Natural killer cell (primary cell): ENCODE measurements at regions not wholly inside any gene's neighbourhood (a gene's known extent, or its start where the extent isn't known, plus 50 kb on each side); places are given as distances from the start of the nearest gene placed in this dataset.

Experiments used
- ATAC-seq, 3 donors: fragments of 150-1000 bp in 2 of 3; fragments of 200-7000 bp in 1 of 3; cut with Tn5 transposase; 1 replicate in 1 of 3; 2 replicates in 2 of 3; pipeline ENCODE4 v1.10.0; 2021; ENCODE audit warnings: mild to moderate bottlenecking in 2 of 3, moderate library complexity in 2 of 3
- DNase-seq, 2 donors: peaks; one replicate each; pipeline versions ENCODE4 v3.0.0 to v3.0.0-alpha.2; 2013 to 2021; ENCODE audit warnings: mixed read lengths in 1 of 2
- H3K27ac ChIP-seq: one replicate; pipeline ENCODE4 v1.5.1; 2013; ENCODE audit warnings: mild to moderate bottlenecking, low read length
- H3K27me3 ChIP-seq: one replicate; pipeline ENCODE4 v1.6.1; 2013; ENCODE audit warnings: low read length; ENCODE audit not compliant: control insufficient read depth, insufficient read depth
- H3K36me3 ChIP-seq: one replicate; pipeline ENCODE4 v1.6.1; 2013; ENCODE audit warnings: low read length; ENCODE audit not compliant: control insufficient read depth, insufficient read depth
- H3K4me1 ChIP-seq: one replicate; pipeline ENCODE4 v1.6.1; 2013; ENCODE audit warnings: low read length; ENCODE audit not compliant: control insufficient read depth, insufficient read depth
- H3K4me3 ChIP-seq: one replicate; pipeline ENCODE4 v1.5.1; 2013; ENCODE audit warnings: low read length
- H3K9me3 ChIP-seq: one replicate; pipeline ENCODE4 v1.6.1; 2013; ENCODE audit warnings: low read length; ENCODE audit not compliant: control insufficient read depth, insufficient read depth
- H3K27ac Mint-ChIP-seq, 2 donors: one replicate each; pipeline ENCODE4 v1.8.0; 2022; ENCODE audit warnings: mild to moderate bottlenecking in 2 of 2, mixed read lengths in 2 of 2, moderate library complexity in 1 of 2
- H3K27me3 Mint-ChIP-seq, 2 donors: one replicate each; pipeline ENCODE4 v1.8.0; 2022; ENCODE audit warnings: low read depth in 2 of 2, mixed read lengths in 2 of 2
- H3K36me3 Mint-ChIP-seq: one replicate; pipeline ENCODE4 v1.8.0; 2022; ENCODE audit warnings: mixed read lengths
- H3K4me1 Mint-ChIP-seq, 2 donors: one replicate each; pipeline ENCODE4 v1.8.0; 2022; ENCODE audit warnings: mixed read lengths in 2 of 2
- H3K4me3 Mint-ChIP-seq: one replicate; pipeline ENCODE4 v1.8.0; 2022; ENCODE audit warnings: mild to moderate bottlenecking, moderate library complexity, mixed read lengths
- H3K9me3 Mint-ChIP-seq, 2 donors: one replicate each; pipeline ENCODE4 v1.8.0; 2022; ENCODE audit warnings: mixed read lengths in 2 of 2
- WGBS: methylation state at CpG from one replicate; pipeline ENCODE4 v1.1.7; 2013; ENCODE audit warnings: missing lambda C conversion rate; ENCODE audit not compliant: insufficient coverage; 5-methylcytosine and 5-hydroxymethylcytosine counted together
- intact Hi-C: fragments of 100-400 bp; cut with micrococcal nuclease; formaldehyde crosslinking; loops from one replicate; pipeline ENCODE4 v1.14.2; 2022
- TF ChIP-seq, protein P1 (sequence below): fragments of 200-600 bp; IDR thresholded peaks from one replicate; pipeline ENCODE4 v1.8.0; 2022; ENCODE audit warnings: antibody characterized with exemption

- ATAC-seq, result no peak
- H3K27ac Mint-ChIP-seq, result no peak overlapping the region
- intact Hi-C loops, result no loop called here
Measured at GRCh38 chr10:121322046-121322445, 276.2 kb downstream of the FGFR2 start.

GRCh38 chr10:121322776-121323175 lies 275.5 kb downstream of the FGFR2 start:
- no peak overlapping the region for H3K4me3 Mint-ChIP-seq
- ATAC-seq (no peak), DNase-seq (no peak)
- H3K4me3 ChIP-seq, result no peak overlapping the region
- H3K36me3 ChIP-seq, result no peaks in the 10 kb centered on the region
- H3K27me3 ChIP-seq, result no peaks in the 10 kb centered on the region
- H3K9me3 ChIP-seq, result no peaks in the 10 kb centered on the region
- no peak overlapping the region for H3K27ac ChIP-seq
- WGBS, result no CpG with 5 or more reads among the region's 1 CpG
- no peaks in the 10 kb centered on the region for H3K4me1 ChIP-seq
- H3K27me3 Mint-ChIP-seq, result peaks cover 0 to 3% of the 10 kb centered on the region in 2 donors
- intact Hi-C loops, result no loop called here
- H3K27ac Mint-ChIP-seq, result no peak overlapping the region
- H3K36me3 Mint-ChIP-seq, result no peaks in the 10 kb centered on the region
- TF ChIP-seq, protein P1, sequence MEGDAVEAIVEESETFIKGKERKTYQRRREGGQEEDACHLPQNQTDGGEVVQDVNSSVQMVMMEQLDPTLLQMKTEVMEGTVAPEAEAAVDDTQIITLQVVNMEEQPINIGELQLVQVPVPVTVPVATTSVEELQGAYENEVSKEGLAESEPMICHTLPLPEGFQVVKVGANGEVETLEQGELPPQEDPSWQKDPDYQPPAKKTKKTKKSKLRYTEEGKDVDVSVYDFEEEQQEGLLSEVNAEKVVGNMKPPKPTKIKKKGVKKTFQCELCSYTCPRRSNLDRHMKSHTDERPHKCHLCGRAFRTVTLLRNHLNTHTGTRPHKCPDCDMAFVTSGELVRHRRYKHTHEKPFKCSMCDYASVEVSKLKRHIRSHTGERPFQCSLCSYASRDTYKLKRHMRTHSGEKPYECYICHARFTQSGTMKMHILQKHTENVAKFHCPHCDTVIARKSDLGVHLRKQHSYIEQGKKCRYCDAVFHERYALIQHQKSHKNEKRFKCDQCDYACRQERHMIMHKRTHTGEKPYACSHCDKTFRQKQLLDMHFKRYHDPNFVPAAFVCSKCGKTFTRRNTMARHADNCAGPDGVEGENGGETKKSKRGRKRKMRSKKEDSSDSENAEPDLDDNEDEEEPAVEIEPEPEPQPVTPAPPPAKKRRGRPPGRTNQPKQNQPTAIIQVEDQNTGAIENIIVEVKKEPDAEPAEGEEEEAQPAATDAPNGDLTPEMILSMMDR, result no peak
- no peaks in the 10 kb centered on the region for H3K9me3 Mint-ChIP-seq
- no peaks in the 10 kb centered on the region for H3K4me1 Mint-ChIP-seq

More at GRCh38 chr10:121322046-121322445, 276.2 kb downstream of the FGFR2 start:
- no CpG with 5 or more reads among the region's 1 CpG for WGBS
- Mint-ChIP-seq H3K27me3 (peaks cover 0 to 3% of the 10 kb centered on the region in 2 donors), H3K4me3 (no peak overlapping the region), H3K36me3 (no peaks in the 10 kb centered on the region), H3K4me1 (no peaks in the 10 kb centered on the region), H3K9me3 (no peaks in the 10 kb centered on the region)
- Histone ChIP-seq H3K27me3 (no peaks in the 10 kb centered on the region), H3K27ac (no peak overlapping the region), H3K9me3 (no peaks in the 10 kb centered on the region), H3K4me1 (no peaks in the 10 kb centered on the region), H3K4me3 (no peak overlapping the region), H3K36me3 (no peaks in the 10 kb centered on the region)
- no peak for DNase-seq
- TF ChIP-seq, protein P1, result no peak

DNA sequence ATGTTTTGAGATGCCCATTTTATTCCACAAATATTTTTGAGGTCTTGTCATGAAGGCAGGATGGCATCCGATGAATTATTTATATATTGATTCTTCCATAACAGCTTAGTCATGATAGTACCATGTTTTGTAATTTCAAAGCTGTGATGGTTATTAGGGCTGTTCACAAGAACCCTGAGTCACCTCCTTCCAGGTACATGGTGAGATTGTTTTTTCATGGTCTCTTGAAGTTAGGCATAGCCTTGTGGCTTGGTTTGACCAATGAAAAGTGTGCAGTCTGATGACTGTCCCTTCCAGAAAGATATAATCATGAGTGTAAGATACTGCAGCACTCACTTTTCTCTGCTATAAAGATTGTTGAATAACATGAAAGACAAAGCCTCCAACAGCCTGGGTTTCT lies 274.8 kb downstream of the FGFR2 start:
- intact Hi-C loops, result no loop called here
- Mint-ChIP-seq H3K4me1 (no peaks in the 10 kb centered on the region), H3K36me3 (no peaks in the 10 kb centered on the region), H3K27me3 (peaks cover 0 to 3% of the 10 kb centered on the region in 2 donors), H3K27ac (no peak overlapping the region), H3K9me3 (no peaks in the 10 kb centered on the region), H3K4me3 (no peak overlapping the region)
- no peak overlapping the region for H3K27ac ChIP-seq
- H3K9me3 ChIP-seq, result no peaks in the 10 kb centered on the region
- no CpG with 5 or more reads among the region's 1 CpG for WGBS
- no peak overlapping the region for H3K4me3 ChIP-seq
- no peaks in the 10 kb centered on the region for H3K27me3 ChIP-seq
- DNase-seq (no peak), ATAC-seq (no peak)
- TF ChIP-seq, protein P1, result no peak
- H3K36me3 ChIP-seq, result no peaks in the 10 kb centered on the region
- no peaks in the 10 kb centered on the region for H3K4me1 ChIP-seq

DNA sequence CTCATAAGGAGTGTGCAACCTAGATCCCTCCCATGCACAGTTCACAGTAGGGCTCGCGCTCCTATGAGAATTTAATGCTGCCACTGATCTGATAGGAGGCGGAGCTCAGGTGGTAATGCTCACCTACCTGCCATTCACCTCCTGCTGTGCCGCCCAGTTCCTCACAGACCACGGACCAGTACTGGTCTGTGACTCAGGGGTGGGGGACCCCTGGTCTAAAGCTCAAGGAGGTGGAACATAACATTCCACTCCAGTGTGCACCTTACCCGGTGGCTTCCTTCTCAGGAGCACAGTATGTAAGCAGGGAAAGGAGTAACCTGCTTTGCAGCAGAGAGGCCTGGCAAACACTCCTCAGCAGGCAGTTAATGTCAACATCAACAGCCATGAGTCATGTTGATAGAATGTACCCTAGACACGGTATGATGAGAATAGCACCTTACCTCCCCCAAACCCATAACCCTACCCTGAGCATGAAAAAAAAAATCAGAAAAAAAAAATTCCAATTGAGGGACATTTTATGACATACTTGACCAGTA lies 273.5 kb downstream of the FGFR2 start:
- DNase-seq, result no peak
- no peaks in the 10 kb centered on the region for H3K4me1 Mint-ChIP-seq
- no peak overlapping the region for H3K27ac Mint-ChIP-seq
- H3K9me3 ChIP-seq, result no peaks in the 10 kb centered on the region
- H3K9me3 Mint-ChIP-seq, result no peaks in the 10 kb centered on the region
- no peaks in the 10 kb centered on the region for H3K36me3 Mint-ChIP-seq
- H3K4me3 Mint-ChIP-seq, result no peak overlapping the region
- ATAC-seq, result no peak
- 91% methylated on average over 7 of the region's 7 CpGs for WGBS
- no peaks in the 10 kb centered on the region for H3K4me1 ChIP-seq
- peaks cover 0 to 3% of the 10 kb centered on the region in 2 donors for H3K27me3 Mint-ChIP-seq
- H3K27ac ChIP-seq, result no peak overlapping the region
- TF ChIP-seq, protein P1, result no peak
- H3K4me3 ChIP-seq, result no peak overlapping the region
- no peaks in the 10 kb centered on the region for H3K36me3 ChIP-seq
- H3K27me3 ChIP-seq, result no peaks in the 10 kb centered on the region
- intact Hi-C loops, result no loop called here
